ENCODE measurements at regions not wholly inside any gene's neighbourhood (a gene's known extent, or its start where the extent isn't known, plus 50 kb on each side); places are given as distances from the start of the nearest gene placed in this dataset.
"Not testable (repeated sequence)": the region's sequence is repeated elsewhere in the genome, so short reads cannot be mapped to it uniquely, and the experiment has no call there.

GRCh38 chr18:43787721-43788120 lies 510.4 kb upstream of the SYT4 start:
- TF ChIP-seq, protein P1, sequence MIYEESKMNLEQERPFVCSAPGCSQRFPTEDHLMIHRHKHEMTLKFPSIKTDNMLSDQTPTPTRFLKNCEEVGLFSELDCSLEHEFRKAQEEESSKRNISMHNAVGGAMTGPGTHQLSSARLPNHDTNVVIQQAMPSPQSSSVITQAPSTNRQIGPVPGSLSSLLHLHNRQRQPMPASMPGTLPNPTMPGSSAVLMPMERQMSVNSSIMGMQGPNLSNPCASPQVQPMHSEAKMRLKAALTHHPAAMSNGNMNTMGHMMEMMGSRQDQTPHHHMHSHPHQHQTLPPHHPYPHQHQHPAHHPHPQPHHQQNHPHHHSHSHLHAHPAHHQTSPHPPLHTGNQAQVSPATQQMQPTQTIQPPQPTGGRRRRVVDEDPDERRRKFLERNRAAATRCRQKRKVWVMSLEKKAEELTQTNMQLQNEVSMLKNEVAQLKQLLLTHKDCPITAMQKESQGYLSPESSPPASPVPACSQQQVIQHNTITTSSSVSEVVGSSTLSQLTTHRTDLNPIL (CRISPR knock-in tag; IDR thresholded peaks at IDR 0.05; ENCODE audit: low read depth) = not testable (repeated sequence)
- not testable (repeated sequence) for TF ChIP-seq ZFP30, ZNF8 (CRISPR knock-in tag; IDR thresholded peaks at IDR 0.05)

Data from SK-N-SH treated with all-trans-retinoic acid at 6 μM for 48 hours (cell line).